ENCODE measurements at regions not wholly inside any gene's neighbourhood (a gene's known extent, or its start where the extent isn't known, plus 50 kb on each side); places are given as distances from the start of the nearest gene placed in this dataset.

- no peaks in the 10 kb centered on the region for H3K36me3 Mint-ChIP-seq (ENCODE audit: low read depth)
- DNase-seq (no peak), ATAC-seq (ENCODE audit: low read depth) (no peak)
- H3K4me3 Mint-ChIP-seq = no peak overlapping the region
- intact Hi-C loops (cut with micrococcal nuclease) = no loop called here
- no peak for TF ChIP-seq CTCF (IDR thresholded peaks at IDR 0.05)
- no peaks in the 10 kb centered on the region for H3K9me3 Mint-ChIP-seq
- H3K4me1 Mint-ChIP-seq = no peaks in the 10 kb centered on the region
- H3K27ac Mint-ChIP-seq = no peak overlapping the region
- ChIA-PET CTCF (no interaction called here), POLR2A (no interaction called here)
- H3K27me3 Mint-ChIP-seq = no peaks in the 10 kb centered on the region
These were observed 384.5 kb downstream of the SMOC2 start for GRCh38 chr6:168825226-168826077.

- no peaks in the 10 kb centered on the region for H3K9me3 Mint-ChIP-seq
- CTCF ChIA-PET = no interaction called here
- no peaks in the 10 kb centered on the region for H3K27me3 Mint-ChIP-seq
- H3K4me1 Mint-ChIP-seq = no peaks in the 10 kb centered on the region
- H3K27ac Mint-ChIP-seq = no peak overlapping the region
- no peaks in the 10 kb centered on the region for H3K36me3 Mint-ChIP-seq (ENCODE audit: low read depth)
- no peak overlapping the region for H3K4me3 Mint-ChIP-seq
- intact Hi-C loops (cut with micrococcal nuclease) = no loop called here
- TF ChIP-seq CTCF (IDR thresholded peaks at IDR 0.05) = no peak
- ATAC-seq (ENCODE audit: low read depth) = no peak
- POLR2A ChIA-PET = no interaction called here
- no peak for DNase-seq
These were observed 382.6 kb downstream of the SMOC2 start for GRCh38 chr6:168823397-168824212.

GRCh38 chr6:168822376-168822775 is 381.4 kb downstream of the SMOC2 start:
- H3K27ac Mint-ChIP-seq = no peak overlapping the region
- ChIA-PET POLR2A (no interaction called here), CTCF (no interaction called here)
- H3K36me3 Mint-ChIP-seq (ENCODE audit: low read depth) = no peaks in the 10 kb centered on the region
- ATAC-seq (ENCODE audit: low read depth) (no peak), DNase-seq (no peak)
- intact Hi-C loops (cut with micrococcal nuclease) = no loop called here
- H3K27me3 Mint-ChIP-seq = no peaks in the 10 kb centered on the region
- H3K9me3 Mint-ChIP-seq = peaks cover 5% of the 10 kb centered on the region
- no peak overlapping the region for H3K4me3 Mint-ChIP-seq
- TF ChIP-seq CTCF (IDR thresholded peaks at IDR 0.05) = no peak
- no peaks in the 10 kb centered on the region for H3K4me1 Mint-ChIP-seq

- Mint-ChIP-seq H3K36me3 (ENCODE audit: low read depth) (no peaks in the 10 kb centered on the region), H3K4me1 (no peaks in the 10 kb centered on the region), H3K27ac (no peak overlapping the region), H3K4me3 (no peak overlapping the region), H3K27me3 (no peaks in the 10 kb centered on the region), H3K9me3 (peaks cover 5% of the 10 kb centered on the region)
- CTCF ChIA-PET = no interaction called here
- POLR2A ChIA-PET = no interaction called here
- ATAC-seq (ENCODE audit: low read depth) = no peak
- DNase-seq = no peak
- intact Hi-C loops (cut with micrococcal nuclease) = no loop called here
- no peak for TF ChIP-seq CTCF (IDR thresholded peaks at IDR 0.05)
These were observed 378.6 kb downstream of the SMOC2 start for GRCh38 chr6:168819546-168819945.

DNA sequence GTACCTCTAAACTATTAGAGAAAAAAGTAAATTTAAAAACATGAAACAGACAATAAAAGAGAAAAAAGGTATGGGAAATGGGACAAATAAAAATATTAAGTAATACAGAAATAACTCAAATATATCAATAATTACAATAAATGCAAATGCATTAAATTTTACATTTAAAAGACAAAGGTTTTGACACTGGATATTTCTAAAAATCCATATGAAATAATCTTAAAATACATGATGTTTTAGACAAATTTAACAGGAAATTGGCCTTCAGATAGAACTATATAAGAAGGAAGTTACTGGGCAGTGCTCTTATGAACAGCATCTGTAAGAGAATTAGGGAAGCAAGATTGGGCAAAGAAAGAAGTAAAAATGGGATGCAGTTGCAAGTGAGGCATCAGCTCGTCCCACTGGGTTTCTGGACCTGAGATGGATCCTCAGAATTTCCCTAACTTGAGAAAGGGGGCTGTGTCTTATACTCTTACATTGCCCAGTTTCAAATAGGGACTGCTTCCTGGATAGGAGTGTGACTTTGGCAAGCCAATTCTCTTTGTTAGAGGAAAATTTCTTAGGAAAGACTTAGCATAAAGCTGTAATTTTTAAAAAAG is 376.7 kb downstream of the SMOC2 start:
- Mint-ChIP-seq H3K4me3 (no peak overlapping the region), H3K27me3 (no peaks in the 10 kb centered on the region), H3K27ac (no peak overlapping the region), H3K9me3 (peaks cover 5% of the 10 kb centered on the region), H3K36me3 (ENCODE audit: low read depth) (no peaks in the 10 kb centered on the region), H3K4me1 (no peaks in the 10 kb centered on the region)
- no peak for TF ChIP-seq CTCF (IDR thresholded peaks at IDR 0.05)
- ATAC-seq (ENCODE audit: low read depth) (no peak), DNase-seq (no peak)
- ChIA-PET CTCF (no interaction called here), POLR2A (no interaction called here)
- intact Hi-C loops (cut with micrococcal nuclease) = no loop called here
